Fibroblast of lung (primary cell): ENCODE measurements at regions not wholly inside any gene's neighbourhood (a gene's known extent, or its start where the extent isn't known, plus 50 kb on each side); places are given as distances from the start of the nearest gene placed in this dataset.

Experiments used
- DNase-seq, 2 donors: peaks; one replicate each; pipeline versions ENCODE4 v3.0.0 to v3.0.0-alpha.2; 2010; ENCODE audit warnings: low read depth in 2 of 2
- H2AFZ ChIP-seq: 2 replicates; pipeline ENCODE4 v1.5.1; 2012; ENCODE audit warnings: low read length, control low read depth, inconsistent platforms
- H3K27ac ChIP-seq: 2 replicates; pipeline ENCODE4 v1.5.1; 2011; ENCODE audit warnings: low read length, control low read depth; ENCODE audit not compliant: insufficient read depth
- H3K27me3 ChIP-seq: 2 replicates; pipeline ENCODE4 v1.5.1; 2011; ENCODE audit warnings: mild to moderate bottlenecking, low read length; ENCODE audit not compliant: control insufficient read depth, insufficient read depth
- H3K36me3 ChIP-seq: 2 replicates; pipeline ENCODE4 v1.5.1; 2011; ENCODE audit warnings: low read length; ENCODE audit not compliant: control insufficient read depth, insufficient read depth
- H3K4me1 ChIP-seq: 2 replicates; pipeline ENCODE4 v1.5.1; 2011; ENCODE audit warnings: low read length; ENCODE audit not compliant: control insufficient read depth, insufficient read depth; ENCODE audit errors: extremely low read depth
- H3K4me2 ChIP-seq: 2 replicates; pipeline ENCODE4 v1.5.1; 2011; ENCODE audit warnings: low read length, control low read depth; ENCODE audit not compliant: insufficient read depth; ENCODE audit errors: extremely low read depth
- H3K4me3 ChIP-seq, 4 experiments: fragments of 200-600 bp in 1 of 4; sonication (generic) in 1 of 4; replicated peaks in 1 of 4; 2 replicates each; pipeline ENCODE4 v1.5.1; 2011 to 2016; ENCODE audit warnings: low read length in 4 of 4, low read depth in 3 of 4, mild to moderate bottlenecking in 3 of 4, control low read depth in 2 of 4, inconsistent platforms in 1 of 4, mixed read lengths in 1 of 4; ENCODE audit not compliant: insufficient read depth in 1 of 4; ENCODE audit errors: control extremely low read depth in 1 of 4
- H3K79me2 ChIP-seq: 2 replicates; pipeline ENCODE4 v1.5.1; 2012; ENCODE audit warnings: mild to moderate bottlenecking, low read length, inconsistent platforms; ENCODE audit not compliant: control insufficient read depth, insufficient read depth
- H3K9ac ChIP-seq: 2 replicates; pipeline ENCODE4 v1.5.1; 2011; ENCODE audit warnings: mild to moderate bottlenecking, low read length, control low read depth; ENCODE audit not compliant: insufficient read depth
- H3K9me3 ChIP-seq: 2 replicates; pipeline ENCODE4 v1.5.1; 2012; ENCODE audit warnings: low read depth, low read length; ENCODE audit not compliant: control insufficient read depth, insufficient read depth
- H4K20me1 ChIP-seq: 2 replicates; pipeline ENCODE4 v1.5.1; 2011; ENCODE audit warnings: low read length; ENCODE audit not compliant: control insufficient read depth, insufficient read depth; ENCODE audit errors: extremely low read depth
- CTCF ChIP-seq, 2 donors: IDR thresholded peaks in 1 of 2; conservative IDR thresholded peaks in 1 of 2; 1 replicate in 1 of 2; 2 replicates in 1 of 2; pipeline ENCODE4 v1.5.1; 2011 to 2012; ENCODE audit warnings: low read length in 2 of 2, control low read depth in 1 of 2, inconsistent platforms in 1 of 2, low read depth in 1 of 2, mild to moderate bottlenecking in 1 of 2
- EZH2 ChIP-seq: IDR thresholded peaks from 2 replicates; pipeline ENCODE4 v1.5.1; 2012; ENCODE audit warnings: low read length, control low read depth, mild to moderate bottlenecking; ENCODE audit errors: missing control alignments

- Histone ChIP-seq H2AFZ (no peak overlapping the region), H3K79me2 (no peaks in the 10 kb centered on the region), H4K20me1 (no peaks in the 10 kb centered on the region), H3K4me1 (no peaks in the 10 kb centered on the region), H3K4me2 (no peak overlapping the region), H3K36me3 (no peaks in the 10 kb centered on the region), H3K9me3 (no peaks in the 10 kb centered on the region), H3K4me3 (no peak overlapping the region), H3K27ac (no peak overlapping the region), H3K27me3 (no peaks in the 10 kb centered on the region), H3K9ac (no peak overlapping the region)
- TF ChIP-seq EZH2 (no peak), CTCF (conservative IDR thresholded peaks at IDR 0.05 in 1 of 2, IDR thresholded peaks at IDR 0.05 in 1 of 2; ENCODE audit: low read depth in 1 of 2, low read length in 2 of 2) (no peak)
- DNase-seq, result no peak
These were observed 113.7 kb downstream of the ARL4A start for GRCh38 chr7:12801107-12801506.

- H2AFZ ChIP-seq, result no peak overlapping the region
- H3K27ac ChIP-seq, result no peak overlapping the region
- H3K4me2 ChIP-seq, result no peak overlapping the region
- no peak for TF ChIP-seq EZH2
- no peak for TF ChIP-seq CTCF (conservative IDR thresholded peaks at IDR 0.05 in 1 of 2, IDR thresholded peaks at IDR 0.05 in 1 of 2; ENCODE audit: low read depth in 1 of 2, low read length in 2 of 2)
- H3K9me3 ChIP-seq, result no peaks in the 10 kb centered on the region
- H3K27me3 ChIP-seq, result no peaks in the 10 kb centered on the region
- no peaks in the 10 kb centered on the region for H3K36me3 ChIP-seq
- no peak overlapping the region for H3K4me3 ChIP-seq
- no peaks in the 10 kb centered on the region for H4K20me1 ChIP-seq
- H3K79me2 ChIP-seq, result no peaks in the 10 kb centered on the region
- H3K4me1 ChIP-seq, result no peaks in the 10 kb centered on the region
- H3K9ac ChIP-seq, result no peak overlapping the region
- no peak for DNase-seq
These were observed 114.6 kb downstream of the ARL4A start for GRCh38 chr7:12802070-12802469.

- Histone ChIP-seq H3K4me3 (no peak overlapping the region), H3K4me2 (no peak overlapping the region), H4K20me1 (no peaks in the 10 kb centered on the region), H3K36me3 (no peaks in the 10 kb centered on the region), H3K9me3 (no peaks in the 10 kb centered on the region), H3K27ac (no peak overlapping the region), H3K79me2 (no peaks in the 10 kb centered on the region), H2AFZ (no peak overlapping the region), H3K4me1 (no peaks in the 10 kb centered on the region), H3K27me3 (no peaks in the 10 kb centered on the region), H3K9ac (no peak overlapping the region)
- no peak for DNase-seq
- TF ChIP-seq EZH2, result no peak
- TF ChIP-seq CTCF (conservative IDR thresholded peaks at IDR 0.05 in 1 of 2, IDR thresholded peaks at IDR 0.05 in 1 of 2; ENCODE audit: low read depth in 1 of 2, low read length in 2 of 2), result no peak
These were observed 116.1 kb downstream of the ARL4A start for GRCh38 chr7:12803542-12803941.
